ENCODE measurements at regions not wholly inside any gene's neighbourhood (a gene's known extent, or its start where the extent isn't known, plus 50 kb on each side); places are given as distances from the start of the nearest gene placed in this dataset.

DNA sequence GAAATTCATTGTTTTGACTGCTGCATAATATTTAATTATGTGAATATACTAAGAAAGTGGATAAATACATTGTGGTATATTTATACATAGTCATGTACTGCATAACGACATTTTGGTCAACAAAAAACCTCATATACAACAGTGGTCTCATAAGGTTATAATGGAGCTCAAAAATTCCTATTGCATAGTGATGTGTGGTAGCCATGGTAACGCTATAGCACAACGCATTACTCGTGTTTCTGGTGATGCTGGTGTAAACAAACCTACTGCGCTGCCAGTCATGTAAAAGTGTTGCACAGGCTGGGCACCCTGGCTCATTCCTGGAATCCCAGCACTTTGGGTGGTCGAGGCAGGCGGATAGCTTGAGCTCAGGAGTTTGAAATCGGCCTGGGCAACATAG is 52.6 kb upstream of the NHLH2 start:
- no peak for DNase-seq

DNA sequence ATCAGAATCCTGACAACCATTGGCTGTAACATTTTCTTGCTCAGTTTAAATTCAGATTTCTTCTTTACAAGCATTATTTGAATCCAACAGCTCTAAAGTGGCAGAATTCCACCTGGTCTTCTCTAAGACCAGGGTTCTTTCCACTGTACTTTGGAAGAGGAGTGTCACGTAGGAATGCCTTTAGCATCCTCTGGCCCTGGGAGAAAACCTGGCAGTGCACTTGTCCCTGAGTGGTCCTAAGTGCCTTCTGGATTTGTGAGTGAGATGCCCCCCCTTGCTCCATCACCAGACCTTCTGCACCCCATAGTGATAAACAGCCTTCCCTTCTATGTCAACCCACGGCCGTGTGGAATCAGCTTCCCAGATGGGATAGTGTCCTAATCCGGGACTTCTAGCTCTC is 57.1 kb upstream of the NHLH2 start:
- DNase-seq: no peak

GRCh38 chr1:115900856-115901255 is 59.9 kb upstream of the NHLH2 start:
- no peak for DNase-seq

GRCh38 chr1:115906627-115907026 is 65.7 kb upstream of the NHLH2 start:
- no peak for DNase-seq

- DNase-seq: no peak
These were observed 66.2 kb upstream of the NHLH2 start for GRCh38 chr1:115907092-115907491.

GRCh38 chr1:115908565-115909274 is 67.6 kb upstream of the SLC22A15 start:
- peak; percentile 65 for DNase-seq

- DNase-seq: peak; percentile 34
These were observed 66.1 kb upstream of the SLC22A15 start for GRCh38 chr1:115910231-115910630.

DNA sequence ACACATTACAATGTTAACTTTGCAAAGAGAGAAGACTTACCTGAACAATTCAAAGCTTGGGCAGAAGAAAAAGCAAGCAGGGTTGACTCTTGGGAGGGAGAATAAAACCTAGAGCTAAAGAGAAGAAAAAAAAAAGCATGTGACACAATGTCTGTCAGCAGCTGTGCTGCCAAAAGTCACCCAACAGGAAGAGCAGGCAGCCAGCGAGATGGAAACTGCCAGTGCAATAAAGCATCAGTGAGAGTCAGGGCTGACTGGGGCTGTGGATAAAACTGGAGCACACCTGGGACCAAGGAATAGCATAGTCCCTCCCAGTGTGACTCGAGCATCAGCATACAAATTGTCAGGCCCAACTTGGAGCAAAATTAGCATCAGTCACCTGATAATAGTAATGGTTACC is 65.0 kb upstream of the SLC22A15 start:
- DNase-seq: peak; percentile 57

GRCh38 chr1:115912116-115912515 is 64.2 kb upstream of the SLC22A15 start:
- DNase-seq: no peak

DNA sequence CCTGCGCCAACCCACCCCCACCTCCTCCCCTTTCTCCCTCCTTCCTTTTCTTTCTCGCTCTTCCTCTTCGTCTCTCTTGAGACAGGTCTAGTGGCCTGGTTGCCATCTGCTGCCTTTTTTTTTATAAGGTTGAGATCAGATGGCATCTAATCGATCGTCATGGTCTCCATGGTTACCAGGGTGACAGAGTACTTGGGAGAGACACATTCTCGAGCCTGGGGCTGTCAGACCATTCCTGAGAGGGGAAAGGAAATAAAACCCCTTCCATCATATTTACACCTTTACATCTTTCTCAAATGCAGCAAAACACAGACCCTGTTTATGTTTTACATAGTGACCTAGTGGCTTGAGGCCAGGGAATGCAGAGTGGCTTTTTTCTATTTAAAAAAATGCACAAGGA is 53.5 kb upstream of the SLC22A15 start:
- peak; percentile 93 for DNase-seq

DNA sequence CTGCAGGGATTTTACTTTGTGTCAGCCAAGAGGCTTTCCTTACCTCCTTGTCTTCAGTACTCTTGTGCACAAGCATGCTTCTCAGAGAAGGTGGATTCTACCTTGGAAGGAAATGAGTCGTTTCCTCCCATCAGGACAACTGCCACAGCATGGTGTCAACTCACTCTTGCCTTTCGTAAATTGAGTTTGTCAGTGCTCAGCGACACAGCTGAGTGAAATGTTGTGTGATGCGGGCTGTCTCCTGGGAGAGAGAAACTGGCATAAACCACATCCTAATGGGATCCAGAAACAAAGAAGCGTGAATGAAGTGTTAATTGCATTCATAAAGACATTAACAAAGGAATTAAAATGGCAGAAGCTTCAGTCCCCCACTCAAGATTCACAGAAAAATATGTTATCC is 51.5 kb upstream of the SLC22A15 start:
- DNase-seq: peak; percentile 88

DNA sequence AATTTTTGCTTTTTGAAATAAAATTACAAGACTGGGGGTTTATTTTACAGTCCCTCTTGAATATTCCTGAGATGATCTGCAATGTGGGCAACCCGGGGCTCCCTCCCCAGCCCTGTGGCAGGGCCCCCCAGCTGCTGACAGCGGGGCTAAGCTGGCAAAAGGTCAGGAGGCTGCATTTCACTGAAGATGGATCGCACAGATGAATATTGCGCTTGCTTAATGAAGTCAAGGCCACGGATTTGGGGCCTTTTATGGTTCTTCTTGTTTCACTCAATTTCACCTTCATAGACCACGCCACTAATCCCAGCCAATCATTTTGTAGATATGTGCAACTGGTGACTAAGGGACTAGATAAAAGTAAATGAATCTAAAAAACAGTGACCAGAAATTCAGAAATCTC is 50.8 kb upstream of the SLC22A15 start:
- DNase-seq: peak; percentile 59

Data from eye (tissue), 1 donor.